ENCODE measurements at regions not wholly inside any gene's neighbourhood (a gene's known extent, or its start where the extent isn't known, plus 50 kb on each side); places are given as distances from the start of the nearest gene placed in this dataset.
"Not testable (repeated sequence)": the region's sequence is repeated elsewhere in the genome, so short reads cannot be mapped to it uniquely, and the experiment has no call there.

GRCh38 chr3:194028434-194029004 lies 107.4 kb upstream of the HES1 start:
- H3K4me1 ChIP-seq (ENCODE audit: control insufficient read depth, low read depth, low read length) = peaks cover 7% of the 10 kb centered on the region

DNA sequence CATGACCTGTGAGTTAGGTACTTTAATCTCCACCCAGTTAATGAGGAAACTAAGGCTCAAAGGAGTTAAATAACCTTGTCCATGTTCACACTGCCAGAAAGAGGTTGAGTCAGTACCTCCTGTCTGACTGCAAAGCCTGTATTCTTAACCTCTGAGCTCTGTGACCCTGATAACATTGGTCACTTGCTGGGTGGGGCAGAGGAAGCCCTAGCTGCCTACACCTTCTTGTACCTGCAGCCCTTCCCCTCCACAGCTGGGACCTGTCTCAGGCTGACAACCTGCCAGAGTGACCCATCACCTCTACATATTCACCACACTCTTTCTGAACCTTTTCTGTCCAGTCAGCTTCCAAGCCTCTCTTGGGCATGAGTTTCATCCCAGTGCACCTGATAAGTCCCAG lies 106.1 kb upstream of the HES1 start:
- Histone ChIP-seq H3K27ac (ENCODE audit: low read length) (no peak overlapping the region), H3K4me3 (ENCODE audit: low read length) (no peak overlapping the region), H3K4me1 (ENCODE audit: control insufficient read depth, low read depth, low read length) (peaks cover 7% of the 10 kb centered on the region), H3K9me3 (ENCODE audit: control insufficient read depth, low read depth, low read length) (no peaks in the 10 kb centered on the region), H3K27me3 (ENCODE audit: control insufficient read depth, insufficient read depth, low read length) (no peaks in the 10 kb centered on the region), H3K36me3 (ENCODE audit: control insufficient read depth, low read depth, low read length) (no peaks in the 10 kb centered on the region), H3K9ac (ENCODE audit: low read length) (no peak overlapping the region)

More at GRCh38 chr3:194028434-194029004, 107.4 kb upstream of the HES1 start:
- Histone ChIP-seq H3K9me3 (ENCODE audit: control insufficient read depth, low read depth, low read length) (no peaks in the 10 kb centered on the region), H3K4me3 (ENCODE audit: low read length) (no peak overlapping the region), H3K27me3 (ENCODE audit: control insufficient read depth, insufficient read depth, low read length) (no peaks in the 10 kb centered on the region), H3K27ac (ENCODE audit: low read length) (no peak overlapping the region), H3K9ac (ENCODE audit: low read length) (no peak overlapping the region), H3K36me3 (ENCODE audit: control insufficient read depth, low read depth, low read length) (no peaks in the 10 kb centered on the region)

GRCh38 chr3:194030372-194030771 lies 105.6 kb upstream of the HES1 start:
- Histone ChIP-seq H3K36me3 (ENCODE audit: control insufficient read depth, low read depth, low read length) (no peaks in the 10 kb centered on the region), H3K9me3 (ENCODE audit: control insufficient read depth, low read depth, low read length) (no peaks in the 10 kb centered on the region), H3K4me3 (ENCODE audit: low read length) (no peak overlapping the region), H3K4me1 (ENCODE audit: control insufficient read depth, low read depth, low read length) (peaks cover 7% of the 10 kb centered on the region), H3K27me3 (ENCODE audit: control insufficient read depth, insufficient read depth, low read length) (no peaks in the 10 kb centered on the region), H3K27ac (ENCODE audit: low read length) (no peak overlapping the region), H3K9ac (ENCODE audit: low read length) (no peak overlapping the region)

DNA sequence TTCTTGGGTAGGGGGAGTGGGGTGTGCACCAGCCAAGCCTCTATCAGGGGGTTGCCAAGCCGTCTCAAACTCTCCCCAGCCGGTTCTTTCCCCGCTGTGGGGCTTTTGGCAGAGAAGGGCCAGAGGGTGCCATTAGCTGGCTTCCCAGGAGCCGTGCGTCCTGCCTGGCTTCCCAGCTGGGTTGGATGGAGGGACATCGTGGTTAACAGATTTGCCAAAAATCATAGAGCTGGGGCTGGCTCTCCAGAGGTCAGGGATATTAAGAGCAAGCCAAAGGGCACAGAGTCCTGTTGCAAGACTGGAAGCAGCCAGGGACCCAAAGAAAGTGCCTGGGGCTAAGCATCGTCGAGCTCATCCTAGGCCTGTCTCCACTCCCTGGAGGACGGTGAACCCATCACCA lies 104.6 kb upstream of the HES1 start:
- Histone ChIP-seq H3K36me3 (ENCODE audit: control insufficient read depth, low read depth, low read length) (no peaks in the 10 kb centered on the region), H3K27ac (ENCODE audit: low read length) (no peak overlapping the region), H3K4me1 (ENCODE audit: control insufficient read depth, low read depth, low read length) (peaks cover 7% of the 10 kb centered on the region), H3K4me3 (ENCODE audit: low read length) (no peak overlapping the region), H3K27me3 (ENCODE audit: control insufficient read depth, insufficient read depth, low read length) (no peaks in the 10 kb centered on the region), H3K9me3 (ENCODE audit: control insufficient read depth, low read depth, low read length) (no peaks in the 10 kb centered on the region), H3K9ac (ENCODE audit: low read length) (no peak overlapping the region)

DNA sequence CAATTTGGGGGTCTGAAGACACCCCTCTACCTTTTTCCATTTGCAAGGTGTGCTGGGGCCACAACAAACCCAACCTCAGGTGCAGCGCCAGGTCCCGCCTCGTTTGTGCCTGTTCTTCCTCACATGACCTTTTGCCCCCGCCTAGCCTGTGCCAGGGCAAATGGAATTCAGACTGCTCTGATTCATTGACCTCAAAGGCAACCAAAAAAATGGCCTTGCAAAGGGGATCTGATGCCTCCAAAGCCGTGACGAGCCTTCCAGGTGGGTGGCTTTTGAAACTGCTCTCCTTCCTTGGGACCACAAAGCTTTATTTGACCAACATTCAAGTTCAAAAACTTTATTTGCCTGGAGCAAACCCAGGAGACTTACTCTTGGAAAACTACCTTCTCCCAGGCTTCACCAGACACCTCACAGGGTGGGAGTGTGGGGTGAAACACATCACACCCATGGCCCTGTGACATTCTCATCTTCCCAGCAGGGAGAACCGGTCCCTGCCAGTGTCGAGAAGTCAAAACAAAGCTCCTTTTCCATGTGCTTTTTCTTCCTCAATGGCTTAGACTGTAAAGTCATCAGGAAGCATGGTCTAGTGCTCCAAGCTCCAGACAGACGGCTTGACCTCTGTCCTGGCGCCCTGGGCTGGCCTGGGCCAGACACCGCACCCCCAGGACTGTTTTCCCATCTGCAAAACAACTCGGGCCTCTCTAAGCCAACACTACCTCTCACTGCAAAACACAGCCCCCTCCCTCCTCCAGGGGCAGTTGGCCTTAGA lies 103.9 kb upstream of the HES1 start:
- no peak overlapping the region for H3K9ac ChIP-seq (ENCODE audit: low read length)
- H3K36me3 ChIP-seq (ENCODE audit: control insufficient read depth, low read depth, low read length) = no peaks in the 10 kb centered on the region
- no peak overlapping the region for H3K27ac ChIP-seq (ENCODE audit: low read length)
- peaks cover 7% of the 10 kb centered on the region for H3K4me1 ChIP-seq (ENCODE audit: control insufficient read depth, low read depth, low read length)
- H3K27me3 ChIP-seq (ENCODE audit: control insufficient read depth, insufficient read depth, low read length) = no peaks in the 10 kb centered on the region
- no peaks in the 10 kb centered on the region for H3K9me3 ChIP-seq (ENCODE audit: control insufficient read depth, low read depth, low read length)
- no peak overlapping the region for H3K4me3 ChIP-seq (ENCODE audit: low read length)

GRCh38 chr3:194032828-194033435 lies 103.0 kb upstream of the HES1 start:
- no peaks in the 10 kb centered on the region for H3K36me3 ChIP-seq (ENCODE audit: control insufficient read depth, low read depth, low read length)
- no peaks in the 10 kb centered on the region for H3K27me3 ChIP-seq (ENCODE audit: control insufficient read depth, insufficient read depth, low read length)
- no peaks in the 10 kb centered on the region for H3K9me3 ChIP-seq (ENCODE audit: control insufficient read depth, low read depth, low read length)
- H3K4me1 ChIP-seq (ENCODE audit: control insufficient read depth, low read depth, low read length) = peaks cover 7% of the 10 kb centered on the region
- H3K4me3 ChIP-seq (ENCODE audit: low read length) = no peak overlapping the region
- no peak overlapping the region for H3K27ac ChIP-seq (ENCODE audit: low read length)
- H3K9ac ChIP-seq (ENCODE audit: low read length) = no peak overlapping the region

GRCh38 chr3:194034346-194035336 lies 101.3 kb upstream of the HES1 start:
- Histone ChIP-seq H3K4me3 (ENCODE audit: low read length) (no peak overlapping the region), H3K36me3 (ENCODE audit: control insufficient read depth, low read depth, low read length) (no peaks in the 10 kb centered on the region), H3K9ac (ENCODE audit: low read length) (no peak overlapping the region), H3K4me1 (ENCODE audit: control insufficient read depth, low read depth, low read length) (peaks cover 7% of the 10 kb centered on the region), H3K9me3 (ENCODE audit: control insufficient read depth, low read depth, low read length) (no peaks in the 10 kb centered on the region), H3K27me3 (ENCODE audit: control insufficient read depth, insufficient read depth, low read length) (no peaks in the 10 kb centered on the region), H3K27ac (ENCODE audit: low read length) (no peak overlapping the region)

- Histone ChIP-seq H3K27me3 (ENCODE audit: control insufficient read depth, insufficient read depth, low read length) (no peaks in the 10 kb centered on the region), H3K9me3 (ENCODE audit: control insufficient read depth, low read depth, low read length) (no peaks in the 10 kb centered on the region), H3K27ac (ENCODE audit: low read length) (no peak overlapping the region), H3K4me1 (ENCODE audit: control insufficient read depth, low read depth, low read length) (peaks cover 7% of the 10 kb centered on the region), H3K36me3 (ENCODE audit: control insufficient read depth, low read depth, low read length) (no peaks in the 10 kb centered on the region), H3K9ac (ENCODE audit: low read length) (no peak overlapping the region), H3K4me3 (ENCODE audit: low read length) (no peak overlapping the region)
Observed at GRCh38 chr3:194035406-194036138, 100.4 kb upstream of the HES1 start.

DNA sequence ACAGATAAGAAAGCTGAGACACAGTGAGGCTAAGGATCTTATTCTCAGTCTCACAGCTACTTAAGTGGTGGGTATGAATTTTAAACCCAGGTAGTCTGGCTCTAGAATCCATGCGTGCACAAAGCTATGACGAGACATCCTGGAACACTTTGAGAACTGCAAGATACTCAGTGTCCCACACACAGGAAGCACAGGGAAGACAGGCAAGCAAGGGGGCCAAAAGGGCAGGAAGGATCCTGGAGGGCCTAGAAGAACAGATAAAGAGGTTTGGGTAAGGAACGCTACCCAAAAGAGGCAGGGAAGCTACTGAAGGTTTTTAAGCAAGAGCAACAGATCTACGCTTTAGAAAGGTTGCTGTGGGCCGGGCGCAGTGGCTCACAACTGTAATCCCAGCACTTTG lies 99.1 kb upstream of the HES1 start:
- Histone ChIP-seq H3K9ac (ENCODE audit: low read length) (no peak overlapping the region), H3K27me3 (ENCODE audit: control insufficient read depth, insufficient read depth, low read length) (no peaks in the 10 kb centered on the region), H3K36me3 (ENCODE audit: control insufficient read depth, low read depth, low read length) (no peaks in the 10 kb centered on the region), H3K9me3 (ENCODE audit: control insufficient read depth, low read depth, low read length) (no peaks in the 10 kb centered on the region), H3K27ac (ENCODE audit: low read length) (no peak overlapping the region), H3K4me3 (ENCODE audit: low read length) (no peak overlapping the region), H3K4me1 (ENCODE audit: control insufficient read depth, low read depth, low read length) (peaks cover 7% of the 10 kb centered on the region)

GRCh38 chr3:194038346-194038745 lies 97.6 kb upstream of the HES1 start:
- H3K27ac ChIP-seq (ENCODE audit: low read length); H3K4me1 ChIP-seq (ENCODE audit: control insufficient read depth, low read depth, low read length); H3K9me3 ChIP-seq (ENCODE audit: control insufficient read depth, low read depth, low read length); H3K9ac ChIP-seq (ENCODE audit: low read length); H3K27me3 ChIP-seq (ENCODE audit: control insufficient read depth, insufficient read depth, low read length); H3K4me3 ChIP-seq (ENCODE audit: low read length); H3K36me3 ChIP-seq (ENCODE audit: control insufficient read depth, low read depth, low read length): not testable (repeated sequence)

DNA sequence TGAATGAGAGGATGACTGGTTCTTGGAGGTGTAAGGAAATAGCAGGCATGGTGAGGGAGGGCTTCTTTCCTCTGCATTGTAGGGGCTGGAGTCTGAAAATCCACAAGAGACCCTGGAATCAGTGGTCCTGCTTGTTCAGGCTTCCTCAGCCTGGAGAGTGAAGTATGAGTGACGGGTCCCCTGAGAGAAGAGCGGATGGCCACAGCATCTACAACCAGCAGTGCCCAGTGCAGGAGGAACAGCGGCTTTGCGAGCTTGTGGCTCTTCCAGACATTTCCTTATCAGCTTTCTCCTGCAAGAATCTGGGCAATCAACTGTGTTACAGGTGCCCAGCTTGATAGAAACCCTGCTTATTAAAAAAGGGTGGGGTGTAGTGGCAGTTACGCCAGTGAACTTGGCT lies 97.0 kb upstream of the HES1 start:
- H3K9me3 ChIP-seq (ENCODE audit: control insufficient read depth, low read depth, low read length) = no peaks in the 10 kb centered on the region
- H3K4me3 ChIP-seq (ENCODE audit: low read length) = no peak overlapping the region
- H3K27ac ChIP-seq (ENCODE audit: low read length) = no peak overlapping the region
- H3K27me3 ChIP-seq (ENCODE audit: control insufficient read depth, insufficient read depth, low read length) = no peaks in the 10 kb centered on the region
- no peaks in the 10 kb centered on the region for H3K36me3 ChIP-seq (ENCODE audit: control insufficient read depth, low read depth, low read length)
- H3K9ac ChIP-seq (ENCODE audit: low read length) = no peak overlapping the region
- no peaks in the 10 kb centered on the region for H3K4me1 ChIP-seq (ENCODE audit: control insufficient read depth, low read depth, low read length)
